HCT116 (cell line): ENCODE measurements at regions not wholly inside any gene's neighbourhood (a gene's known extent, or its start where the extent isn't known, plus 50 kb on each side); places are given as distances from the start of the nearest gene placed in this dataset.

ENCODE experiments used
- CTCF ChIP-seq, 3 experiments: fragments of 200-600 bp in 1 of 3; sonication (generic) in 1 of 3; IDR thresholded peaks in 2 of 3; conservative IDR thresholded peaks in 1 of 3; 2 replicates each; pipeline ENCODE4 v1.5.1; 2012 to 2017; ENCODE audit warnings: low read depth in 2 of 3, low read length in 2 of 3, antibody characterized with exemption in 1 of 3, borderline replicate concordance in 1 of 3, control low read depth in 1 of 3, mild to moderate bottlenecking in 1 of 3, mixed read lengths in 1 of 3, mixed run types in 1 of 3, moderate library complexity in 1 of 3; ENCODE audit not compliant: insufficient read depth in 1 of 3
- ELF1 ChIP-seq: IDR thresholded peaks from 2 replicates; pipeline ENCODE4 v1.6.1; 2012; ENCODE audit warnings: low read depth, borderline replicate concordance
- EZH2 ChIP-seq: fragments of 200-600 bp; sonication (generic); IDR thresholded peaks from 2 replicates; pipeline ENCODE4 v1.6.1; 2017; ENCODE audit warnings: antibody characterized with exemption, mixed run types
- MAX ChIP-seq: IDR thresholded peaks from 2 replicates; pipeline ENCODE4 v1.6.1; 2012
- SIN3A ChIP-seq: IDR thresholded peaks from 2 replicates; pipeline ENCODE4 v1.6.1; 2012; ENCODE audit warnings: low read depth

GRCh38 chr1:2894381-2895041 lies 93.0 kb upstream of the TTC34 start:
- TF ChIP-seq MAX (no peak), SIN3A (no peak), CTCF (IDR thresholded peaks at IDR 0.05 in 2 of 3, conservative IDR thresholded peaks at IDR 0.05 in 1 of 3; ENCODE audit: borderline replicate concordance in 1 of 3, insufficient read depth in 1 of 3, low read depth in 2 of 3, low read length in 2 of 3) (no peak), EZH2 (no peak), ELF1 (no peak)
